DOHH2 (cell line): ENCODE measurements at regions not wholly inside any gene's neighbourhood (a gene's known extent, or its start where the extent isn't known, plus 50 kb on each side); places are given as distances from the start of the nearest gene placed in this dataset.

ENCODE experiments used
- EZH2phosphoT487 ChIP-seq: fragments of 200-600 bp; sonication (generic); IDR thresholded peaks from 2 replicates; pipeline ENCODE4 v1.6.1; 2017; ENCODE audit warnings: borderline replicate concordance, mild to moderate bottlenecking, antibody characterized with exemption, low read length, moderate library complexity, mixed read lengths
- TF ChIP-seq, protein P1 (sequence below): fragments of 200-600 bp; sonication (generic); IDR thresholded peaks from one replicate; pipeline ENCODE4 v1.5.1; 2014; ENCODE audit warnings: antibody characterized with exemption, mild to moderate bottlenecking, low read depth, low read length; ENCODE audit not compliant: poor library complexity, severe bottlenecking

DNA sequence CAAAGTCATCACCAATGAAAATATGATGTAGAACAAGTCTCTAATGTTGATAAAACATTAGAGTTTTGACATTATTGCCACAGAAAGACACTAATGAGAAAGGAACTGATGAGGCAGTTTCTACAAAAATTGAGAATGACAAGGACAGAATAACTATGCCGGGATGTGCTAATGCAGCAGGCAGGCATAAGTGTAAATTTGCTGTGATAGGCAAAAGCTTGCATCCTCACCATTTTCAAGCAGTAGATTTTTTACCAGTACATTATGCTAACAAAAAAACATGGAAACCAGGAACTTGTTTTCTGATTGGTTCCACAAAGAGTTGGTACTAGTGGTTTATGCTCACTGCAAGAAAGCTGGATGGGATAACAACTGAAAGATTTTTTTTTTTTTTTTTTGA, 715.5 kb upstream of the LRRTM4 start:
- TF ChIP-seq, protein P1, sequence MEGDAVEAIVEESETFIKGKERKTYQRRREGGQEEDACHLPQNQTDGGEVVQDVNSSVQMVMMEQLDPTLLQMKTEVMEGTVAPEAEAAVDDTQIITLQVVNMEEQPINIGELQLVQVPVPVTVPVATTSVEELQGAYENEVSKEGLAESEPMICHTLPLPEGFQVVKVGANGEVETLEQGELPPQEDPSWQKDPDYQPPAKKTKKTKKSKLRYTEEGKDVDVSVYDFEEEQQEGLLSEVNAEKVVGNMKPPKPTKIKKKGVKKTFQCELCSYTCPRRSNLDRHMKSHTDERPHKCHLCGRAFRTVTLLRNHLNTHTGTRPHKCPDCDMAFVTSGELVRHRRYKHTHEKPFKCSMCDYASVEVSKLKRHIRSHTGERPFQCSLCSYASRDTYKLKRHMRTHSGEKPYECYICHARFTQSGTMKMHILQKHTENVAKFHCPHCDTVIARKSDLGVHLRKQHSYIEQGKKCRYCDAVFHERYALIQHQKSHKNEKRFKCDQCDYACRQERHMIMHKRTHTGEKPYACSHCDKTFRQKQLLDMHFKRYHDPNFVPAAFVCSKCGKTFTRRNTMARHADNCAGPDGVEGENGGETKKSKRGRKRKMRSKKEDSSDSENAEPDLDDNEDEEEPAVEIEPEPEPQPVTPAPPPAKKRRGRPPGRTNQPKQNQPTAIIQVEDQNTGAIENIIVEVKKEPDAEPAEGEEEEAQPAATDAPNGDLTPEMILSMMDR: no peak
- no peak for TF ChIP-seq EZH2phosphoT487
